ENCODE measurements at regions not wholly inside any gene's neighbourhood (a gene's known extent, or its start where the extent isn't known, plus 50 kb on each side); places are given as distances from the start of the nearest gene placed in this dataset.

DNA sequence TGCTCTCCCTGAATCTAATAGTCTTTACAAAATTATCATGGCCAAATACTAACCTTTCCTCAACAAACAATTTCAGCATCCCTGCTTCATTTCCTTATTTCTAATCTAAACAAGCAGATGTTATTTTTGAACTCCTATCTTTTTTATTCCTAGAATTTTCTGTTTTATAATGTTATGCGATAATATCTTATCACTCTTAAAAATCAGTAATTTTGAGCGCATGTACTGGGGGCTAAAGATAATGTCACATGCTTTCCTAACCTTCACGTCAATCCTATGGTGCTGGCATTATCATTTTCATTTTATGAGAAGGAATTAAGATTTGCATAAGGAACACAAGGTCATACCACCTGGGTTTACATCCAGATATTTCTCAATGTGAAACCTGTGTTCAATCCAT is 648.0 kb downstream of the BRINP1 start:
- no peak overlapping the region for H3K4me3 ChIP-seq
- TF ChIP-seq, protein P1, sequence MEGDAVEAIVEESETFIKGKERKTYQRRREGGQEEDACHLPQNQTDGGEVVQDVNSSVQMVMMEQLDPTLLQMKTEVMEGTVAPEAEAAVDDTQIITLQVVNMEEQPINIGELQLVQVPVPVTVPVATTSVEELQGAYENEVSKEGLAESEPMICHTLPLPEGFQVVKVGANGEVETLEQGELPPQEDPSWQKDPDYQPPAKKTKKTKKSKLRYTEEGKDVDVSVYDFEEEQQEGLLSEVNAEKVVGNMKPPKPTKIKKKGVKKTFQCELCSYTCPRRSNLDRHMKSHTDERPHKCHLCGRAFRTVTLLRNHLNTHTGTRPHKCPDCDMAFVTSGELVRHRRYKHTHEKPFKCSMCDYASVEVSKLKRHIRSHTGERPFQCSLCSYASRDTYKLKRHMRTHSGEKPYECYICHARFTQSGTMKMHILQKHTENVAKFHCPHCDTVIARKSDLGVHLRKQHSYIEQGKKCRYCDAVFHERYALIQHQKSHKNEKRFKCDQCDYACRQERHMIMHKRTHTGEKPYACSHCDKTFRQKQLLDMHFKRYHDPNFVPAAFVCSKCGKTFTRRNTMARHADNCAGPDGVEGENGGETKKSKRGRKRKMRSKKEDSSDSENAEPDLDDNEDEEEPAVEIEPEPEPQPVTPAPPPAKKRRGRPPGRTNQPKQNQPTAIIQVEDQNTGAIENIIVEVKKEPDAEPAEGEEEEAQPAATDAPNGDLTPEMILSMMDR (IDR thresholded peaks at IDR 0.05): no peak
- TF ChIP-seq POLR2AphosphoS5 (IDR thresholded peaks at IDR 0.05) (no peak), POLR2A (IDR thresholded peaks at IDR 0.05) (no peak), EP300 (IDR thresholded peaks at IDR 0.05) (no peak)
- H3K27me3 ChIP-seq: no peaks in the 10 kb centered on the region
- no peak overlapping the region for H3K27ac ChIP-seq
- intact Hi-C loops (cut with DNase I): no loop called here
- H3K36me3 ChIP-seq: no peaks in the 10 kb centered on the region
- 83 to 90% methylated on average over 3 of the region's 3 CpGs for WGBS, 2 donors
- DNase-seq: no peak
- no peaks in the 10 kb centered on the region for H3K4me1 ChIP-seq
- H3K9me3 ChIP-seq: peaks cover 0 to 5% (median 0%) of the 10 kb centered on the region in 4 donors

DNA sequence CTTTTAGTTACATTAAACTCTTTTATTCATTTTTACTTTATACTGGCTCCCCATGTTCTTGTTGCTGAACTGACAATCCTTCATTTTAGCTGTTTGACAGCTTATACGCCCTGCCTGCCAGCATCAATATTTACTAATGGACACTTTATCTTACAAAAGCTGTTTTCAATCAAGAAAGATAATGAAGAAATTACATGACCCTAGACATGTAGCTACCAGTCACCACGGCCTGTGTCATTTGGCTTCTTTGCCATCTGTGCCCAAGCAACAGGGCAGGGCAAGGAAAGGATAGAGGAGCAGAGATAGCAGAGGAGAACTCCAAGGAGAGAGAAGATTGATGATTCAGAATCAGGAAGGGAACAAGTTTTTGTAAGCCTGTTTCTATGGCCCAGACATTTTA is 647.3 kb downstream of the BRINP1 start:
- intact Hi-C loops (cut with DNase I): no loop called here
- Histone ChIP-seq H3K9me3 (peaks cover 0 to 5% (median 0%) of the 10 kb centered on the region in 4 donors), H3K4me1 (no peaks in the 10 kb centered on the region), H3K27me3 (no peaks in the 10 kb centered on the region), H3K27ac (no peak overlapping the region), H3K4me3 (no peak overlapping the region), H3K36me3 (no peaks in the 10 kb centered on the region)
- no peak for DNase-seq
- 45 to 70% methylated on average over 2 of the region's 2 CpGs for WGBS, 2 donors
- TF ChIP-seq EP300 (IDR thresholded peaks at IDR 0.05): no peak
- TF ChIP-seq, protein P1 (IDR thresholded peaks at IDR 0.05): no peak
- TF ChIP-seq POLR2A (IDR thresholded peaks at IDR 0.05): no peak
- no peak for TF ChIP-seq POLR2AphosphoS5 (IDR thresholded peaks at IDR 0.05)

DNA sequence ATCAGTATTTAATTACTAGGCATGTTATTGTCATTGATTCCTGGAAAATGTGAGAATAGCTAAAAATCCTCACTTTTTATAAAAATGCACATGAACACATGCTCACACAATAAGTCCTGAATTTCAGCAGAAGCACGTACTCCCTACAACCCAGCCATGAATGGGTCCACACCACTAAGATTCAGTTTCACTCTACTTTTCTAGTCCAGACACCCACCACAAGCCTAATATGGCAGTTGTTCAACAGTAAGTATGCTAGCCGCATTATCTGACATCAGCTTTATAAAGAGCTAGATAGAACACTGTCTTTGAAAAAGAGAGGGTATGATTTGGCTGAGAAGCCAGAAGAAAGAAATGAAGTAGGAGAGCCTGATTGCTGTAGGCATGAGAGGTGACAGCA is 639.3 kb downstream of the BRINP1 start:
- intact Hi-C loops (cut with DNase I): no loop called here
- Histone ChIP-seq H3K4me1 (no peaks in the 10 kb centered on the region), H3K9me3 (peaks cover 0 to 3% (median 0%) of the 10 kb centered on the region in 4 donors)

DNA sequence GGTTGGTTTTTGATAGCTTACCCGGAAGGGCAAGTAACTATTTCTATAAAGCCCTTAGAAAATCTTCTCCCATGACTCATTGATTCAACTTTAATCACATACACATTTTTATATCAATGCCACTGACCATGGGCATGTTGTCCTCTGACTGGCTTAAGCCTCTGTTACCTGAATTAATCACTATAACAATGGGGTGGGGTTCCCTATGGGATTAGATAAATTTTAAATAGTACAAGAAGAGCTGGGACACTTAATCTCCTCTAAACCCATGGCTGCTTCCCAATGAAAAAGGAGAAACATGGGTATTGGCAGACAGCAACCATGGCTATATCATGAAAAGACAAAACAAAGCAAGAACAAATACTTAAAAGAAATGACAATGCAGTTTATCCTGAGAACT is 636.2 kb downstream of the BRINP1 start:
- Histone ChIP-seq H3K27me3 (no peaks in the 10 kb centered on the region), H3K36me3 (no peaks in the 10 kb centered on the region), H3K27ac (no peak overlapping the region), H3K4me1 (no peaks in the 10 kb centered on the region), H3K9me3 (peaks cover 0 to 5% (median under 1%) of the 10 kb centered on the region in 4 donors), H3K4me3 (no peak overlapping the region)
- intact Hi-C loops (cut with DNase I): no loop called here
- no peak for DNase-seq
- WGBS, 2 donors: 43 to 80% methylated on average over 1 of the region's 1 CpG
- TF ChIP-seq, protein P1 (IDR thresholded peaks at IDR 0.05): no peak
- TF ChIP-seq POLR2A (IDR thresholded peaks at IDR 0.05) (no peak), POLR2AphosphoS5 (IDR thresholded peaks at IDR 0.05) (no peak), EP300 (IDR thresholded peaks at IDR 0.05) (no peak)

More for the DNA sequence above, 639.3 kb downstream of the BRINP1 start:
- Histone ChIP-seq H3K4me3 (no peak overlapping the region), H3K36me3 (no peaks in the 10 kb centered on the region), H3K27me3 (no peaks in the 10 kb centered on the region), H3K27ac (no peak overlapping the region)
- TF ChIP-seq POLR2A (IDR thresholded peaks at IDR 0.05): no peak
- no peak for TF ChIP-seq EP300 (IDR thresholded peaks at IDR 0.05)
- TF ChIP-seq, protein P1 (IDR thresholded peaks at IDR 0.05): no peak
- TF ChIP-seq POLR2AphosphoS5 (IDR thresholded peaks at IDR 0.05): no peak
- DNase-seq: no peak
- 93% methylated on average over 2 of the region's 2 CpGs for WGBS, 2 donors

DNA sequence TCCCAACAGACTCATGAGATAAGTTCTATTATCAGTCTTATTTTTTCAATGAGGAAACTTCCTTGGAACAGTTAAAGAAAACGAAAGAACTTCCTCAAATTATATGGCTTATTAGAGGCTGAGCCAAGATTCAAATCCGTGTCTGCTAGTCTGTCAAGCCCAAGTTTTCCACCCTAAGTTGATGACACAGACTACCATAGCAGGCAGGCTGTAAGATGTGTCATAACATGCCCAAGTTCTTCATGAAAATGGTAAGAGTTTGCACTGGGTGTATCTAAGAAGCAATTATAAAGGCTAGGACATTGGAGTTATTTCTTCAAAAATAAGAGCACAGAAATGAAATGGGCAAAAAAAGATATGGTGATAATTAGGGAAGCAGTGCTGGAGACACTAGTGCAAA is 634.5 kb downstream of the BRINP1 start:
- intact Hi-C loops (cut with DNase I): no loop called here
- H3K27me3 ChIP-seq: no peaks in the 10 kb centered on the region
- no peak overlapping the region for H3K27ac ChIP-seq
- TF ChIP-seq, protein P1 (IDR thresholded peaks at IDR 0.05): no peak
- TF ChIP-seq EP300 (IDR thresholded peaks at IDR 0.05) (no peak), POLR2A (IDR thresholded peaks at IDR 0.05) (no peak), POLR2AphosphoS5 (IDR thresholded peaks at IDR 0.05) (no peak)
- no peaks in the 10 kb centered on the region for H3K36me3 ChIP-seq
- 46 to 65% methylated on average over 2 of the region's 2 CpGs for WGBS, 2 donors
- no peak for DNase-seq
- no peak overlapping the region for H3K4me3 ChIP-seq
- peaks cover 0 to 5% (median under 1%) of the 10 kb centered on the region in 4 donors for H3K9me3 ChIP-seq
- H3K4me1 ChIP-seq: no peaks in the 10 kb centered on the region
